H1 (cell line): ENCODE measurements at regions not wholly inside any gene's neighbourhood (a gene's known extent, or its start where the extent isn't known, plus 50 kb on each side); places are given as distances from the start of the nearest gene placed in this dataset.

ENCODE experiments used
- CTCF ChIA-PET: fragments of 300-600 bp; sonication (Branson Sonifier 250); formaldehyde crosslinking; loops from one replicate; lab custom pipeline; 2021; ENCODE audit not compliant: partially characterized antibody; lab: Charles Lee
- POLR2A ChIA-PET: fragments of 300-600 bp; sonication (Branson Sonifier 250); formaldehyde crosslinking; loops from one replicate; lab custom pipeline; 2021; ENCODE audit warnings: inconsistent platforms; ENCODE audit not compliant: partially characterized antibody; lab: Charles Lee
- DNase-seq, 2 experiments: peaks; one replicate each; pipeline versions ENCODE4 v3.0.0 to v3.0.0-alpha.2; 2010 to 2022; ENCODE audit warnings: low spot score in 2 of 2, low read depth in 1 of 2, mixed read lengths in 1 of 2
- FAIRE-seq: peaks from 2 replicates; lab custom pipeline; 2011; peaks lifted over from hg19 to GRCh38; lab: Jason Lieb, UNC
- H2AFZ ChIP-seq: 2 replicates; pipeline ENCODE4 v1.8.1; 2012; ENCODE audit warnings: low read length, inconsistent platforms
- H2AK5ac ChIP-seq: 2 replicates; pipeline ENCODE4 v1.6.1; 2013; ENCODE audit warnings: low read depth, low read length
- H2BK120ac ChIP-seq: replicated peaks from 2 replicates; pipeline ENCODE3; 2013; ENCODE audit warnings: low read depth, low read length, inconsistent platforms
- H2BK12ac ChIP-seq: 2 replicates; pipeline ENCODE4 v1.6.1; 2013; ENCODE audit warnings: low read depth, low read length
- H2BK15ac ChIP-seq: 2 replicates; pipeline ENCODE4 v1.6.1; 2013; ENCODE audit warnings: low read length
- H2BK20ac ChIP-seq: 2 replicates; pipeline ENCODE4 v1.6.1; 2013; ENCODE audit warnings: low read length
- H2BK5ac ChIP-seq: 2 replicates; pipeline ENCODE4 v1.6.1; 2013; ENCODE audit warnings: low read depth, low read length
- H3K14ac ChIP-seq: 2 replicates; pipeline ENCODE4 v1.6.1; 2013; ENCODE audit warnings: inconsistent platforms; ENCODE audit not compliant: insufficient read length
- H3K18ac ChIP-seq: 2 replicates; pipeline ENCODE4 v1.6.1; 2013; ENCODE audit warnings: low read length; ENCODE audit errors: extremely low read depth
- H3K23ac ChIP-seq: 2 replicates; pipeline ENCODE4 v1.6.1; 2013; ENCODE audit warnings: inconsistent platforms; ENCODE audit not compliant: insufficient read length
- H3K23me2 ChIP-seq: 2 replicates; pipeline ENCODE4 v1.6.1; 2013; ENCODE audit warnings: low read depth, low read length
- H3K27ac ChIP-seq: 2 replicates; pipeline ENCODE4 v1.6.1; 2011; ENCODE audit warnings: low read depth, low read length, inconsistent platforms
- H3K27me3 ChIP-seq, 4 experiments: replicated peaks in 1 of 4; 1 replicate in 1 of 4; 2 replicates in 3 of 4; pipeline versions ENCODE4 v1.6.1 to v1.8.1; 2011 to 2013; ENCODE audit warnings: low read length in 3 of 4, mild to moderate bottlenecking in 3 of 4, inconsistent platforms in 2 of 4, mixed read lengths in 2 of 4, moderate library complexity in 1 of 4; ENCODE audit not compliant: control insufficient read depth in 3 of 4, insufficient read depth in 3 of 4; ENCODE audit errors: extremely low read depth in 1 of 4
- H3K36me3 ChIP-seq, 4 experiments: 2 replicates each; pipeline versions ENCODE4 v1.6.1 to v1.8.1; 2011 to 2013; ENCODE audit warnings: mild to moderate bottlenecking in 4 of 4, low read length in 3 of 4, moderate library complexity in 2 of 4, control low read depth in 1 of 4, inconsistent platforms in 1 of 4; ENCODE audit not compliant: insufficient read depth in 4 of 4, control insufficient read depth in 2 of 4
- H3K4ac ChIP-seq: replicated peaks from 2 replicates; pipeline ENCODE3; 2013; ENCODE audit warnings: low read length, low read depth, mixed read lengths, inconsistent platforms; ENCODE audit not compliant: insufficient read length
- H3K4me1 ChIP-seq, 4 experiments: replicated peaks in 1 of 4; 1 replicate in 1 of 4; 2 replicates in 3 of 4; pipeline versions ENCODE4 v1.6.1 to v1.8.1; 2011 to 2013; ENCODE audit warnings: low read length in 3 of 4, inconsistent platforms in 2 of 4, mixed read lengths in 1 of 4; ENCODE audit not compliant: insufficient read depth in 4 of 4, control insufficient read depth in 3 of 4
- H3K4me2 ChIP-seq, 2 experiments: 2 replicates each; pipeline versions ENCODE4 v1.6.1 to v1.8.1; 2011 to 2013; ENCODE audit warnings: low read depth in 2 of 2, low read length in 2 of 2, control low read depth in 1 of 2, inconsistent platforms in 1 of 2, mild to moderate bottlenecking in 1 of 2; ENCODE audit not compliant: insufficient read depth in 1 of 2
- H3K4me3 ChIP-seq, 4 experiments: fragments of 200-600, 300-600 bp in 1 of 4; sonication (generic), shearing (Covaris generic), sonication (Bioruptor Twin) in 1 of 4; 2 replicates each; pipeline versions ENCODE4 v1.5.1 to v1.8.1; 2011 to 2016; ENCODE audit warnings: low read length in 4 of 4, low read depth in 3 of 4, control low read depth in 2 of 4, inconsistent platforms in 2 of 4, mild to moderate bottlenecking in 2 of 4, mixed read lengths in 1 of 4, moderate library complexity in 1 of 4; ENCODE audit not compliant: insufficient read depth in 2 of 4; ENCODE audit errors: extremely low read depth in 1 of 4
- H3K56ac ChIP-seq: replicated peaks from 2 replicates; pipeline ENCODE3; 2013; ENCODE audit warnings: low read depth, mild to moderate bottlenecking, mixed read lengths, low read length, inconsistent platforms; ENCODE audit not compliant: insufficient read length
- H3K79me1 ChIP-seq: 2 replicates; pipeline ENCODE4 v1.6.1; 2013; ENCODE audit warnings: low read depth, low read length, control low read depth
- H3K79me2 ChIP-seq, 2 experiments: 2 replicates each; pipeline versions ENCODE4 v1.6.1 to v1.8.1; 2012 to 2013; ENCODE audit warnings: low read length in 2 of 2, mild to moderate bottlenecking in 2 of 2, inconsistent platforms in 1 of 2; ENCODE audit not compliant: insufficient read depth in 2 of 2, control insufficient read depth in 1 of 2
- H3K9ac ChIP-seq, 4 experiments: replicated peaks in 1 of 4; 1 replicate in 1 of 4; 2 replicates in 3 of 4; pipeline versions ENCODE4 v1.6.1 to v1.8.1; 2011 to 2013; ENCODE audit warnings: low read depth in 3 of 4, low read length in 3 of 4, control low read depth in 2 of 4, mild to moderate bottlenecking in 2 of 4, moderate library complexity in 2 of 4, inconsistent platforms in 1 of 4; ENCODE audit errors: extremely low read depth in 1 of 4
- H3K9me3 ChIP-seq, 2 experiments: 2 replicates each; pipeline versions ENCODE4 v1.6.1 to v1.8.1; 2012 to 2013; ENCODE audit warnings: mild to moderate bottlenecking in 2 of 2, moderate library complexity in 2 of 2, control low read depth in 1 of 2, inconsistent platforms in 1 of 2, low read depth in 1 of 2, low read length in 1 of 2, mixed read lengths in 1 of 2; ENCODE audit not compliant: insufficient read depth in 2 of 2
- H4K20me1 ChIP-seq, 2 experiments: replicated peaks in 1 of 2; 2 replicates each; pipeline versions ENCODE3 to v1.8.1; 2011 to 2013; ENCODE audit warnings: inconsistent platforms in 2 of 2, low read length in 2 of 2, mild to moderate bottlenecking in 1 of 2; ENCODE audit not compliant: insufficient read depth in 2 of 2, control insufficient read depth in 1 of 2
- H4K5ac ChIP-seq: 2 replicates; pipeline ENCODE4 v1.6.1; 2013; ENCODE audit warnings: low read length, low read depth, mixed read lengths, inconsistent platforms; ENCODE audit not compliant: insufficient read length
- H4K8ac ChIP-seq: 2 replicates; pipeline ENCODE4 v1.8.0; 2013; ENCODE audit warnings: mild to moderate bottlenecking, moderate library complexity, low read length, inconsistent platforms; ENCODE audit not compliant: insufficient read depth; ENCODE audit errors: extremely low read depth
- H4K91ac ChIP-seq: replicated peaks from 2 replicates; pipeline ENCODE3; 2013; ENCODE audit warnings: low read length, mixed read lengths, inconsistent platforms; ENCODE audit not compliant: insufficient read length
- CEBPB ChIP-seq: IDR thresholded peaks from 2 replicates; pipeline ENCODE4 v1.6.1; 2012; ENCODE audit warnings: low read depth, low read length
- HDAC6 ChIP-seq: IDR thresholded peaks from one replicate; pipeline ENCODE4 v1.7.1; 2012; ENCODE audit warnings: low read depth, mild to moderate bottlenecking, inconsistent platforms, low read length, moderate library complexity
- KDM4A ChIP-seq: IDR thresholded peaks from one replicate; pipeline ENCODE4 v1.7.1; 2012; ENCODE audit warnings: low read depth, mild to moderate bottlenecking, moderate library complexity, low read length, inconsistent platforms; ENCODE audit not compliant: severe bottlenecking
- TBP ChIP-seq: IDR thresholded peaks from 2 replicates; pipeline ENCODE4 v1.6.1; 2011; ENCODE audit warnings: low read depth, low read length, improper control_type of control experiment
- ZNF274 ChIP-seq: IDR thresholded peaks from 2 replicates; pipeline ENCODE4 v1.7.0; 2012; ENCODE audit warnings: low read length, borderline replicate concordance; ENCODE audit errors: extremely low read depth
- WGBS, 2 experiments: shearing (Covaris generic) in 1 of 2; methylation state at CpG; one replicate each; pipeline versions ENCODE4 v1.1.6 to v1.1.7; 2013 to 2015; ENCODE audit warnings: low lambda C conversion rate in 2 of 2, mixed read lengths in 2 of 2, inconsistent platforms in 1 of 2, low coverage in 1 of 2, missing lambda C conversion rate in 1 of 2; ENCODE audit not compliant: insufficient replicate concordance in 2 of 2, insufficient coverage in 1 of 2, insufficient read length in 1 of 2; ENCODE audit errors: extremely low coverage in 1 of 2, missing lambda C conversion rate in 1 of 2; 5-methylcytosine and 5-hydroxymethylcytosine counted together
- TF ChIP-seq, protein P1 (sequence below): IDR thresholded peaks from 2 replicates; pipeline ENCODE4 v1.6.1; 2011; ENCODE audit warnings: low read depth, mild to moderate bottlenecking, low read length; ENCODE audit not compliant: insufficient read depth

- CTCF ChIA-PET, result interaction anchor here (0.7 to 1.1 kb wide), 2 partner anchors 26 to 239 kb away, joined by 3 read pairs; no protein-coding TSS in a partner anchor
- Histone ChIP-seq H2BK20ac (no peak overlapping the region), H3K27me3 (no peaks in the 10 kb centered on the region), H4K5ac (no peak overlapping the region), H3K4me3 (no peak overlapping the region), H3K79me2 (no peaks in the 10 kb centered on the region), H3K14ac (no peak overlapping the region), H4K8ac (no peak overlapping the region), H3K23ac (no peak overlapping the region), H2BK15ac (no peak overlapping the region), H4K20me1 (no peaks in the 10 kb centered on the region), H2AFZ (no peak overlapping the region; the same call in 1 of the 2 replicates), H3K9me3 (no peaks in the 10 kb centered on the region), H4K91ac (no peak overlapping the region), H3K23me2 (no peaks in the 10 kb centered on the region), H3K18ac (no peak overlapping the region), H3K4me2 (no peak overlapping the region), H2BK5ac (no peak overlapping the region), H3K27ac (no peak overlapping the region), H2AK5ac (no peak overlapping the region), H3K4me1 (no peaks in the 10 kb centered on the region; a peak in 1 of 7 replicates), H2BK120ac (no peak overlapping the region), H3K9ac (no peak overlapping the region), H3K4ac (no peak overlapping the region), H3K79me1 (no peaks in the 10 kb centered on the region), H2BK12ac (no peak overlapping the region), H3K36me3 (no peaks in the 10 kb centered on the region), H3K56ac (no peak overlapping the region)
- TF ChIP-seq CEBPB (no peak), ZNF274 (no peak), HDAC6 (no peak), TBP (no peak), KDM4A (no peak)
- TF ChIP-seq, protein P1, sequence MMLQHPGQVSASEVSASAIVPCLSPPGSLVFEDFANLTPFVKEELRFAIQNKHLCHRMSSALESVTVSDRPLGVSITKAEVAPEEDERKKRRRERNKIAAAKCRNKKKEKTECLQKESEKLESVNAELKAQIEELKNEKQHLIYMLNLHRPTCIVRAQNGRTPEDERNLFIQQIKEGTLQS, result no peak
- 85% methylated on average over 6 of the region's 6 CpGs; no CpG with 5 or more reads in 1 of the 2 experiments for WGBS, 2 experiments
- peak in 1 of 2 experiments; percentile 32 for DNase-seq
- POLR2A ChIA-PET, result no interaction called here
- no peak for FAIRE-seq
Observed at GRCh38 chr6:3542032-3542640, 85.3 kb upstream of the SLC22A23 start.
